HG02938 (cell line): ENCODE measurements at regions not wholly inside any gene's neighbourhood (a gene's known extent, or its start where the extent isn't known, plus 50 kb on each side); places are given as distances from the start of the nearest gene placed in this dataset.

Experiments used
- ATAC-seq: cut with Tn5 transposase; IDR thresholded peaks from one replicate; pipeline ENCODE4 v1.9.1; 2021; ENCODE audit warnings: mild to moderate bottlenecking, moderate library complexity; ENCODE audit not compliant: unreplicated experiment

DNA sequence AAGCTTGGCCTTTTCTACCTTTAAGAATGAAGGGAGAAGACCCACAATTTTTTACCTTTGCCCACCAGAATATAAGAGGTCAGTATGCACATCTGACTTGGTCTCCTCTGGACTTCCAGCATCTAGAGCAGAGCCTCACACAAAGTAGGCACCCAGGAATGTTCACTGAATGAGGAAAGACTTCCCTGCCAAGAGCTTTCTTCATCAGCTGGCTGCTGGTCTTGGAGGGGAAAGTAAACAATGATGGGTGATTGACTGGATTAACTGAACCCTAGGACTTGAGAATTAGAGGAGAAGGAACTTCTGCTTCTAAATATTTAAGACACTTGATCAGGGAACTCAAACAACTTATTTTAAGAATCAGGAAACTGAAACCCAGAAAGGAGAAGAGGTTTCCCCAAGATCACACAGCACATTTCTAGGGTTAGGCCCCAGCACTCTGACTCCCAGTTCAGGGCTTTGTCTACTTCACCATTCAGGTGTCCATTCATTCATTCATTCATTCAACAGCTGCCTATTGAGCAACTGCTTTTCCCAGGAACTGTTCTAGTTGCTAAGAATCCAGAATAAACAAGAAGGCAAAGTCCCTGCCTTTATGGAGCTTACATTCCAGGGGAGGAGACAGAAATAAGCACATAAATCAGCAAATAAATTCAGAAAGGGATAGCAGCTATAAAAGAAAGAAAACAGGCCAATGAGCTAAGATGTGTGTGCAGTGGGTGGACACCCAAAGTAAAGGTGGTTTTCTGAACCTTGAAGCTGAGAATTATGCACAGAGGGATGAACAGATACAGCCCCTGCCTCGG lies 216.9 kb upstream of the LRFN2 start:
- no peak for ATAC-seq

- no peak for ATAC-seq
Measured at GRCh38 chr6:40802481-40802880, 215.3 kb upstream of the LRFN2 start.

- no peak for ATAC-seq
Measured at GRCh38 chr6:40799296-40800140, 212.4 kb upstream of the LRFN2 start.

GRCh38 chr6:40798069-40798770 lies 211.1 kb upstream of the LRFN2 start:
- no peak for ATAC-seq

DNA sequence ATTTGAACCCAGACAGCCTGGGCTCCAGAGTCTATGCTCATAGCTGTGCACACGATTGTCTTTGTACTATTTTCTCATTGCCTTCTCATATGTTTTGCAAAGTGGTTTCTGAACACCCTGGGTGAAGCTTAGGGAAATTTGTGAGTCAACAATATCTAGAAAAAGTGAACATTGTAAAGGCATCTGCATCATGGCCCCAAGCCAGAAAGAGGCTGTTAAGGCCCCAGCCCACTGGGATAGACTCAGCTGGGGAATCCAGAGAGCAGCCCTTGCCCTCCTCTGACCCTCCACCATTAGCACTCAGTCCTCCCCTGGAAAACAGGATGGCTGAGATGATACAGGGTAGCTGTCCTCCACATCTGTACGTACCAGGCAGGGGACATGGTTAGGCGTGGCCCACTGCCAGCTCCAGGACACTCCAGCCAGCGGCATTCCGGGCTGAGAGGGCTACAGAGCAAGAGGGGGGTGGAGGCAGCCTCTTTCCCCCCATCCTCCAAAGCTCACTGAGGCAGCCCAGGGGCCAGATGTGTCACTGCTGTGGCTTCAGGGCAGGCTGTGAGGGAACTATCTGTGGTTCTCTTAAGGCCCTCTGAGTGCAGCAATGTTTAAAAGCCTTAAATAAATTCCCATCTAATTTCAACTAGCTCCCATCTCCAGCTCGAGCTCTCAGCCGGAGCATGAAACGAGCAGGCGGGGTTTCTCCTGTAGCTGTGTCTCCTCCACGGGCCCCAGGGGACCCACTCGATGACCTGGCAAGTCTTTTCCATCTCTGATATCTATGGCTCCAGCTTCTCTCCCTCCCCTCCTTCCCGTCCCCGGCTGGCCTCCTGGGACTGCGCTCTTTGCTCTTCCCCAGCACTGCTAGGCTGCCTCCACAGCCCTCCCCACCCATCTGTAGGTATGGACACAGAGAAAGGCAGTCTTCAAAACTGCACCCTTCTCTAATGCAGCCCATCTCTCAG lies 209.4 kb upstream of the LRFN2 start:
- ATAC-seq, result no peak

DNA sequence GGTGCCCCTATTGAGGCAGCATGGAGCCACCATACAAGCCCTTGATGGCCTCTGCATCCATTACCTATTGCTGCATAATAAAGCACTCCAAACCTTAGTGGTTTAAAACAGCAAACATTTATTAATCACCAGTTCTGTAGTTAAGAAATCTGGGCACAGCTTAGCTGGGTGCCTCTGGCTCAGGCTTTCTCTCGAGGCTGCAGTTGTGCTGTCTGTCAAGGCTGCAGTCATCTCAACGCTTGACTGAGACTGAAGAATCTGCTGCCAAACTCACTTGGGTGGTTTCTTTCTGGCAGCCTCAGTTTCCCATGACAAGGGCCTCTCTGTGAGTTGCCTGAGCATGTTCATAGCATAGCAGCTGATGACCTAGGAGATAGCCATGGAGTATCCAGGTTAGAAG lies 207.4 kb upstream of the LRFN2 start:
- ATAC-seq, result no peak

DNA sequence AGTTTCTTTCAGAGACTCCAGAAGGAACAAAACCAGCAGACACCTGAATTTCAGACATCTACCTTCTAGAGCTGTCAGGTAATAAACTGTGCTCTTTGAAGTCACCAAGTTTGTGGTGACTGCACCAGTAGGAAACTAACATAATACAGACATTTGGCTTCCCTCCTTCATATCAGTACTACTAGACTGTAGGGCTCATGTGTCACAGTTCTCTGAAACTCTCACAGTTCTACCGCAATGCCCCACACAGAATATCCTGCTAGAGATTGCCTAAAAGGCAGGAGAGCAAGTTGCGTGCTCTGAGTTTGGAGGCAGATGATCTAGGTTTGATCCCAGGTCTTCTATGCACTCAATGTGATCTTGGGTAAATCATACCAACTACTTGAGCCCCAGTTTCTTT lies 205.0 kb upstream of the LRFN2 start:
- no peak for ATAC-seq

- no peak for ATAC-seq
Measured at GRCh38 chr6:40791004-40791403, 203.8 kb upstream of the LRFN2 start.

- no peak for ATAC-seq
Measured at GRCh38 chr6:40788661-40789655, 201.8 kb upstream of the LRFN2 start.

DNA sequence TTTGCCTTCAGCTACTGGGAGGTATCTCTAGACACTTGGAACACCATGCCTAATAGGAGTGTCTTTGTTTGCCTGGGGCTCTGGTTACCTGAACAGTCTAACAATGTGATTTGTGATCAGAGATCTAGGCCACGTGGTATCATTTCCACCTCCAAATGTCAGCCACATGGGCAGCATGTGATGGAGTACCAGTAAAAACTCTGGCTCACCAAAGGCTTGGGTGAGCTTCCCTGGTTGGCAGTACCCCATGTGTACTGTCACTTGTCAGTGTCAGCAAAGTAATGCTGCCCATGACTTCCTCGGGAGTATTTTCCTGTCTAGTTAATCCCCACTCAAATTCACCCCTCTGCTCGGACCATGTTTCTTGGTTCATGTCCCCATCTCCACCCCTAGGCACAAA lies 195.2 kb upstream of the LRFN2 start:
- no peak for ATAC-seq

- ATAC-seq, result no peak
Measured at GRCh38 chr6:40780637-40781036, 193.5 kb upstream of the LRFN2 start.

GRCh38 chr6:40779409-40779808 lies 192.2 kb upstream of the LRFN2 start:
- ATAC-seq, result no peak

GRCh38 chr6:40778918-40779317 lies 191.8 kb upstream of the LRFN2 start:
- no peak for ATAC-seq

- no peak for ATAC-seq
Measured at GRCh38 chr6:40778196-40778595, 191.0 kb upstream of the LRFN2 start.

GRCh38 chr6:40774932-40775331 lies 187.8 kb upstream of the LRFN2 start:
- no peak for ATAC-seq

GRCh38 chr6:40770794-40771193 lies 183.6 kb upstream of the LRFN2 start:
- no peak for ATAC-seq

GRCh38 chr6:40764726-40765125 lies 177.6 kb upstream of the LRFN2 start:
- no peak for ATAC-seq

DNA sequence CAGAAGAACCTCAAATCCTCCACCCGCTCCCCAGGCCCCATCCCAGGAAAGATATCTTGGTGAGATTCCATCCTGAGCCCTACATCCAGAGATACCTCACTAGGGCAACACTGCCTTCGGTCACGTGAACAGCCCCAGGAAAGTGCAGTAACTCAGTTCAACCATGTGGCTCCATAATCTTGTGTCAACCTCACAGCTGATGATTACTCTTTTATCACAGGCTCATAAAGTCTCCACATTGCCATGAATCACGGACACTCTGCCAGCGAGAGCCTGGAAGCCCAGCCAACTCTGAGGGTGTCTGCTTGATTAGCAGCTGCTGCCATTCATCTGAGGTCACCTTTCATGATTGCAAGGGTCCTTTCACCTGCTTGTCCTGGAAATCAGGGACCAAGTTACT lies 175.8 kb upstream of the LRFN2 start:
- ATAC-seq, result no peak

- no peak for ATAC-seq
Measured at GRCh38 chr6:40760887-40761286, 173.7 kb upstream of the LRFN2 start.
